Natural killer cell (primary cell): ENCODE measurements at regions not wholly inside any gene's neighbourhood (a gene's known extent, or its start where the extent isn't known, plus 50 kb on each side); places are given as distances from the start of the nearest gene placed in this dataset.

Source experiments
- ATAC-seq, 3 donors: fragments of 150-1000 bp in 2 of 3; fragments of 200-7000 bp in 1 of 3; cut with Tn5 transposase; 1 replicate in 1 of 3; 2 replicates in 2 of 3; pipeline ENCODE4 v1.10.0; 2021; ENCODE audit warnings: mild to moderate bottlenecking in 2 of 3, moderate library complexity in 2 of 3
- DNase-seq, 2 donors: peaks; one replicate each; pipeline versions ENCODE4 v3.0.0 to v3.0.0-alpha.2; 2013 to 2021; ENCODE audit warnings: mixed read lengths in 1 of 2
- H3K27ac ChIP-seq: one replicate; pipeline ENCODE4 v1.5.1; 2013; ENCODE audit warnings: mild to moderate bottlenecking, low read length
- H3K27me3 ChIP-seq: one replicate; pipeline ENCODE4 v1.6.1; 2013; ENCODE audit warnings: low read length; ENCODE audit not compliant: control insufficient read depth, insufficient read depth
- H3K36me3 ChIP-seq: one replicate; pipeline ENCODE4 v1.6.1; 2013; ENCODE audit warnings: low read length; ENCODE audit not compliant: control insufficient read depth, insufficient read depth
- H3K4me1 ChIP-seq: one replicate; pipeline ENCODE4 v1.6.1; 2013; ENCODE audit warnings: low read length; ENCODE audit not compliant: control insufficient read depth, insufficient read depth
- H3K4me3 ChIP-seq: one replicate; pipeline ENCODE4 v1.5.1; 2013; ENCODE audit warnings: low read length
- H3K9me3 ChIP-seq: one replicate; pipeline ENCODE4 v1.6.1; 2013; ENCODE audit warnings: low read length; ENCODE audit not compliant: control insufficient read depth, insufficient read depth
- H3K27ac Mint-ChIP-seq, 2 donors: one replicate each; pipeline ENCODE4 v1.8.0; 2022; ENCODE audit warnings: mild to moderate bottlenecking in 2 of 2, mixed read lengths in 2 of 2, moderate library complexity in 1 of 2
- H3K27me3 Mint-ChIP-seq, 2 donors: one replicate each; pipeline ENCODE4 v1.8.0; 2022; ENCODE audit warnings: low read depth in 2 of 2, mixed read lengths in 2 of 2
- H3K36me3 Mint-ChIP-seq: one replicate; pipeline ENCODE4 v1.8.0; 2022; ENCODE audit warnings: mixed read lengths
- H3K4me1 Mint-ChIP-seq, 2 donors: one replicate each; pipeline ENCODE4 v1.8.0; 2022; ENCODE audit warnings: mixed read lengths in 2 of 2
- H3K4me3 Mint-ChIP-seq: one replicate; pipeline ENCODE4 v1.8.0; 2022; ENCODE audit warnings: mild to moderate bottlenecking, moderate library complexity, mixed read lengths
- H3K9me3 Mint-ChIP-seq, 2 donors: one replicate each; pipeline ENCODE4 v1.8.0; 2022; ENCODE audit warnings: mixed read lengths in 2 of 2
- WGBS: methylation state at CpG from one replicate; pipeline ENCODE4 v1.1.7; 2013; ENCODE audit warnings: missing lambda C conversion rate; ENCODE audit not compliant: insufficient coverage; 5-methylcytosine and 5-hydroxymethylcytosine counted together
- intact Hi-C: fragments of 100-400 bp; cut with micrococcal nuclease; formaldehyde crosslinking; loops from one replicate; pipeline ENCODE4 v1.14.2; 2022
- TF ChIP-seq, protein P1 (sequence below): fragments of 200-600 bp; IDR thresholded peaks from one replicate; pipeline ENCODE4 v1.8.0; 2022; ENCODE audit warnings: antibody characterized with exemption

DNA sequence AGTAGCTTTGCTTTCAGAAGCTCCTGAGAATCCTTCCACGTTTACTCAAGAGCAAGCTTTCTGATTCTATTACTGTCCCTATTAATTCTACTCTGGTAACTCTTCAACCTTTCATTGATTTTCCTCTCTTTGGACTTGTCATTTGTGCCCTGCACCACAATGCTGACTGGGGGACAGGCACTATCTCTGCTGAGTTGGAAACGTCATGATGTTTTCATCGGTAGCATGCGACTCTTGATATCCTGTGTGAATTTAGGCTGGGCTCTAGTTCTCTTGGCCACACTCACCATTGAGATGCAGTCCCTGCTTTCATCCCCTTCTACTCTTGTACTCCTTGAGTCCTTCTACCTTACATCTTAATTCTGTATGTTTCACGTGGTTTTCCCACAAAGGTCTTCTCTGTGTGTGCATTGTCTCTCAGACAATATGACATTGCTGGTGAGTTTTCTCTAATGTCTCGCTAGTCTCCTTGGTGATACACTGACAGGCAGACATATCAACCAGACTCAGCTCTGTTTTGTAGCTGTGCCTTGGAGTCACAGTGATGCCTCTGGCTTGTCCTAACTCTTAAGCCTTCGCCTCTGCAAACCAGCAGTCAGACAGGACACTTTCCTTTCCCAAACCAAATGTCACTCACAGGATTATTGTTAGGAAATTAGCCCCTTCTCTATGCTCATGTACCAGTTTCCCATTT, 223.6 kb upstream of the ADGRL2 start:
- Mint-ChIP-seq H3K27me3 (peaks cover 0 to 3% of the 10 kb centered on the region in 2 donors), H3K4me3 (no peak overlapping the region), H3K4me1 (no peaks in the 10 kb centered on the region), H3K36me3 (no peaks in the 10 kb centered on the region), H3K27ac (no peak overlapping the region), H3K9me3 (peaks cover 2 to 6% of the 10 kb centered on the region in 2 donors)
- no peak for DNase-seq
- TF ChIP-seq, protein P1, sequence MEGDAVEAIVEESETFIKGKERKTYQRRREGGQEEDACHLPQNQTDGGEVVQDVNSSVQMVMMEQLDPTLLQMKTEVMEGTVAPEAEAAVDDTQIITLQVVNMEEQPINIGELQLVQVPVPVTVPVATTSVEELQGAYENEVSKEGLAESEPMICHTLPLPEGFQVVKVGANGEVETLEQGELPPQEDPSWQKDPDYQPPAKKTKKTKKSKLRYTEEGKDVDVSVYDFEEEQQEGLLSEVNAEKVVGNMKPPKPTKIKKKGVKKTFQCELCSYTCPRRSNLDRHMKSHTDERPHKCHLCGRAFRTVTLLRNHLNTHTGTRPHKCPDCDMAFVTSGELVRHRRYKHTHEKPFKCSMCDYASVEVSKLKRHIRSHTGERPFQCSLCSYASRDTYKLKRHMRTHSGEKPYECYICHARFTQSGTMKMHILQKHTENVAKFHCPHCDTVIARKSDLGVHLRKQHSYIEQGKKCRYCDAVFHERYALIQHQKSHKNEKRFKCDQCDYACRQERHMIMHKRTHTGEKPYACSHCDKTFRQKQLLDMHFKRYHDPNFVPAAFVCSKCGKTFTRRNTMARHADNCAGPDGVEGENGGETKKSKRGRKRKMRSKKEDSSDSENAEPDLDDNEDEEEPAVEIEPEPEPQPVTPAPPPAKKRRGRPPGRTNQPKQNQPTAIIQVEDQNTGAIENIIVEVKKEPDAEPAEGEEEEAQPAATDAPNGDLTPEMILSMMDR: no peak
- Histone ChIP-seq H3K4me1 (no peaks in the 10 kb centered on the region), H3K27me3 (no peaks in the 10 kb centered on the region), H3K4me3 (no peak overlapping the region), H3K27ac (no peak overlapping the region), H3K36me3 (no peaks in the 10 kb centered on the region), H3K9me3 (no peaks in the 10 kb centered on the region)
- 86% methylated on average over 7 of the region's 7 CpGs for WGBS
- intact Hi-C loops: no loop called here
- ATAC-seq: no peak

DNA sequence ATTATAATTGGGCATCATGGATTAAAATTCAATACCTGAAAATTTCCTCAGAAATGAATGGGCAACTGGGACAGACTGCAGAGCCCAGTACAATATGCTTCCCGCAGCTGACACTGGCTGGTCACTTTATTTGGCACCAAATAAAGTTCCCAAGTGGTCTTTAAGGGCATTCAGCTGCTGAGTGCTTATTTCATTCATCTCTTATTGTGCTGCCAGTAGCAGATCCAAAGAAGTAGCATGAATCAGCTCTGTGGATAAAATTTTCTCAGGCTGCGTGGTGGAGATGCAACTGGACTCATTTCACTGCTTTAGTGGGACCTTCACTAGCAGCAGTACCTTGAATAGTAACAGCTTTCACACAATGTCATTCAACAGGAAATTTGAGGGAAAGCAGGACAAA, 226.3 kb upstream of the ADGRL2 start:
- no peak overlapping the region for H3K4me3 Mint-ChIP-seq
- no peaks in the 10 kb centered on the region for H3K27me3 ChIP-seq
- DNase-seq (no peak), ATAC-seq (no peak)
- no peak overlapping the region for H3K27ac Mint-ChIP-seq
- TF ChIP-seq, protein P1: no peak
- WGBS: 92% methylated on average over 2 of the region's 2 CpGs
- intact Hi-C loops: no loop called here
- no peaks in the 10 kb centered on the region for H3K36me3 ChIP-seq
- H3K4me1 Mint-ChIP-seq: no peaks in the 10 kb centered on the region
- H3K36me3 Mint-ChIP-seq: no peaks in the 10 kb centered on the region
- H3K27me3 Mint-ChIP-seq: no peaks in the 10 kb centered on the region
- H3K27ac ChIP-seq: no peak overlapping the region
- no peaks in the 10 kb centered on the region for H3K9me3 ChIP-seq
- H3K4me1 ChIP-seq: no peaks in the 10 kb centered on the region
- H3K4me3 ChIP-seq: no peak overlapping the region
- peaks cover 2 to 6% of the 10 kb centered on the region in 2 donors for H3K9me3 Mint-ChIP-seq

DNA sequence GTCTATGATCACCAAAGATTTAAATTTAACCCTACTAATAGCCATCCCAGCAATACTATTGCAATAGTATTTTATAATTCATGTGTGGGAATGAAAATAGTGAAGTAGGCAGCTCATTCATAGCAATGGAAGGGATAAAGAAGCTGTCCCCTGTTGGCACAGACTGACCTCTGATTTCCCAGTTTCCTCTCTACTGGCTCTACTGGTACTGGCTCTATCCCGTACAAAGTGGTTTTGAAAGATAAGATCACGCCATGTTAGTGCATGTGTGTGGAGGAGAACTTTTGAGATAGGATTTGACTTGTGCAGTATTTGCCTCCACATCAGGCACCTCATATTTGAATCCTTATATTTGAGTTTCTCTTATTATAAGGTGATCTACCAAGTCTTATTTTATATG, 227.3 kb upstream of the ADGRL2 start:
- intact Hi-C loops: no loop called here
- H3K27me3 ChIP-seq: no peaks in the 10 kb centered on the region
- TF ChIP-seq, protein P1: no peak
- Mint-ChIP-seq H3K4me1 (no peaks in the 10 kb centered on the region), H3K27ac (no peak overlapping the region), H3K9me3 (peaks cover 2 to 3% of the 10 kb centered on the region in 2 donors), H3K36me3 (no peaks in the 10 kb centered on the region), H3K27me3 (no peaks in the 10 kb centered on the region), H3K4me3 (no peak overlapping the region)
- no peaks in the 10 kb centered on the region for H3K9me3 ChIP-seq
- H3K36me3 ChIP-seq: no peaks in the 10 kb centered on the region
- DNase-seq (no peak), ATAC-seq (no peak)
- no peak overlapping the region for H3K4me3 ChIP-seq
- H3K4me1 ChIP-seq: no peaks in the 10 kb centered on the region
- WGBS: 83% methylated on average over 2 of the region's 2 CpGs
- no peak overlapping the region for H3K27ac ChIP-seq

DNA sequence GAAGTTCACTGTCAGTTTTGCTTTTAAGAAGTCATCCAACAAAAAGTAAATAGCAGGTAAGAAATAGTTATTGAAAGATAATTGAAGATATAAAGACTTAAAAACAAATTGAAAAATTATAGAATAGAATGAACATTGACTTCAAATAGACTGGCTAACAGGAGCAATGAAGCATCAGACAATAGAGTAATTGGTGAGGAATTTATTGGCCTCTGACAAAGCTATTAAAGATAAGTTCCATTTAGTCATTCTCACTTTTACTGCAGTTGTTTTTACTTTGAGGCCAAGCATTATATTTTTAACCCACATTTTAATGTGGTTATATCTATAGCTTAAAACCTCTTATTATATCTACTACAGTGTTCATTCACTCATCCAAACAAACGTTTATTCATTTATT, 228.8 kb upstream of the ADGRL2 start:
- H3K27ac Mint-ChIP-seq: no peak overlapping the region
- Histone ChIP-seq H3K9me3 (no peaks in the 10 kb centered on the region), H3K36me3 (no peaks in the 10 kb centered on the region), H3K4me1 (no peaks in the 10 kb centered on the region), H3K27me3 (no peaks in the 10 kb centered on the region), H3K4me3 (no peak overlapping the region), H3K27ac (no peak overlapping the region)
- H3K36me3 Mint-ChIP-seq: no peaks in the 10 kb centered on the region
- WGBS: no CpG with 5 or more reads among the region's 1 CpG
- H3K4me1 Mint-ChIP-seq: no peaks in the 10 kb centered on the region
- H3K9me3 Mint-ChIP-seq: peaks cover 2 to 3% of the 10 kb centered on the region in 2 donors
- intact Hi-C loops: no loop called here
- ATAC-seq: no peak
- no peak for DNase-seq
- TF ChIP-seq, protein P1: no peak
- H3K27me3 Mint-ChIP-seq: no peaks in the 10 kb centered on the region
- H3K4me3 Mint-ChIP-seq: no peak overlapping the region
